ENCODE measurements at regions not wholly inside any gene's neighbourhood (a gene's known extent, or its start where the extent isn't known, plus 50 kb on each side); places are given as distances from the start of the nearest gene placed in this dataset.

- no peak for TF ChIP-seq ZNF407 (IDR thresholded peaks at IDR 0.05; ENCODE audit: low read depth)
- TF ChIP-seq PTBP1 (IDR thresholded peaks at IDR 0.05; ENCODE audit: low read depth, low read length): no peak
- no peak for TF ChIP-seq CHCHD3 (CRISPR knock-in tag; IDR thresholded peaks at IDR 0.05)
- no peak for TF ChIP-seq SIX5 (IDR thresholded peaks at IDR 0.05; ENCODE audit: borderline replicate concordance in 1 of 2, insufficient read depth in 1 of 2, low read depth in 1 of 2, low read length in 2 of 2)
- TF ChIP-seq ZNF212 (CRISPR knock-in tag; IDR thresholded peaks at IDR 0.05): no peak
- no peak for TF ChIP-seq CBX5 (IDR thresholded peaks at IDR 0.05; ENCODE audit: borderline replicate concordance, low read depth)
- no peak for TF ChIP-seq ETV6 (IDR thresholded peaks at IDR 0.05; ENCODE audit: borderline replicate concordance in 1 of 2, low read depth in 2 of 2, low read length in 1 of 2)
- no peak for TF ChIP-seq ETV6 (CRISPR knock-in tag; IDR thresholded peaks at IDR 0.05; ENCODE audit: borderline replicate concordance)
- no peak for TF ChIP-seq DMBX1 (CRISPR knock-in tag; IDR thresholded peaks at IDR 0.05; ENCODE audit: borderline replicate concordance)
- TF ChIP-seq BCLAF1 (IDR thresholded peaks at IDR 0.05; ENCODE audit: borderline replicate concordance in 1 of 2, control insufficient read depth in 1 of 2, low read depth in 2 of 2, low read length in 1 of 2): no peak
- TF ChIP-seq SLC30A9 (CRISPR knock-in tag; IDR thresholded peaks at IDR 0.05): no peak
- TF ChIP-seq FIP1L1 (IDR thresholded peaks at IDR 0.05; ENCODE audit: low read depth, low read length, poor library complexity, severe bottlenecking): no peak
- TF ChIP-seq ZFX (CRISPR knock-in tag; IDR thresholded peaks at IDR 0.05): no peak
- TF ChIP-seq ZBTB17 (CRISPR knock-in tag; IDR thresholded peaks at IDR 0.05): no peak
- no peak for TF ChIP-seq HDAC8 (tag; IDR thresholded peaks at IDR 0.05)
Observed at GRCh38 chr7:66869660-66870450, 51.2 kb upstream of the TMEM248 start (continued).

Measured in K562 (cell line).